HG02623 (cell line): ENCODE measurements at regions not wholly inside any gene's neighbourhood (a gene's known extent, or its start where the extent isn't known, plus 50 kb on each side); places are given as distances from the start of the nearest gene placed in this dataset.

Experiments used
- ATAC-seq: cut with Tn5 transposase; IDR thresholded peaks from one replicate; pipeline ENCODE4 v1.9.1; 2021; ENCODE audit warnings: moderate library complexity; ENCODE audit not compliant: unreplicated experiment

DNA sequence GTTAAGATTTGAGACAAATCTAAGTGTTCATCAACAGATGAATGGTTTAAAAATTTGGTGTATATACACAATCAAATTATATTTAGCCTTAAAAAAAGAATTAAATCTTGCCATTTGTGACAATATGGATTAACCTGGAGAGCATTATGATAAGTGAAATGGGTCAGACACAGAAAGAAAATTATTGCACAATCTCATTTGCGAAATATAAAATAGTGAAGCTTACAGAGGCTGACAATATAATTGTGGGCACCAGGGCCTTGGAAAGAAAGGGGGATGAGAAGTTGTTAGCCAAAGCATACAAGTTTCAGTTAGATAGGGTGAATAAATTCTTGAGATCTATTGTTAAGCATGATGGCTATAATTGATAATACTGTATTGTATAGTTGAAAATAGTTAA, 883.0 kb downstream of the TECRL start:
- no peak for ATAC-seq

GRCh38 chr4:63524764-63525163, 884.5 kb downstream of the TECRL start:
- no peak for ATAC-seq

DNA sequence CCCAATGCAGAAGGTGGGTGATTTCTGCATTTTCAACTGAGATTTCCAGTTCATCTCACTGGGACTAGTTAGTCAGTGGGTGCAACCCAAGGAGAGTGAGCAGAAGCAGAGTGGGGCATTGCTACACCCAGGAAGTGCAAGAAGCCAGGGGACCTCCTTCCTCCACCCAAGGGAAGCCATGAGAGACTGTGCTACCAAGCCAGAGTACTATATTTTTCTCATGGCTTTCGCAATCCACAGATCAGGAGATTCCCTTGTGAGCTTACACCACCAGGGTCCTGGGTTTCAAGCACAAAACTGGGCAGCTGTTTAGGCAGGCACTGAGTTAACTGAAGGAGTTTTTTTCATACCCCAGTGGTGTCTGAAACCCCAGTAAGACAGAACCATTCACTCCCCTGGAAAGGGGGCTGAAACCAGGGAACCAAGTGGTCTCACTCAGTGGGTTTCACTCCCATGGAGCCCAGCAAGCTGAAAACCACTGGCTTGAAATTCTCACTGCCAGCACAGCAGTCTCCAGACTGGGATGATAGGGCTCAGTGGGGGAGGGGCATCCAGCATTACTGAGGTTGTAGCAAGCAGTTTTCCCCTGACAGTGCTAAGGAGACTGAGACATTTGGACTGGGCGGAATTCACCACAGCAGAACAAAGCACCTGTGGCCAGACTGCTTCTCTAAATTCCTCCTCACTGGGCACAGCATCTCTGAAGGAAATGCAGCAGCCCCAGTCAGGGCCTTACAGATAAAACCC, 903.4 kb downstream of the TECRL start:
- no peak for ATAC-seq

DNA sequence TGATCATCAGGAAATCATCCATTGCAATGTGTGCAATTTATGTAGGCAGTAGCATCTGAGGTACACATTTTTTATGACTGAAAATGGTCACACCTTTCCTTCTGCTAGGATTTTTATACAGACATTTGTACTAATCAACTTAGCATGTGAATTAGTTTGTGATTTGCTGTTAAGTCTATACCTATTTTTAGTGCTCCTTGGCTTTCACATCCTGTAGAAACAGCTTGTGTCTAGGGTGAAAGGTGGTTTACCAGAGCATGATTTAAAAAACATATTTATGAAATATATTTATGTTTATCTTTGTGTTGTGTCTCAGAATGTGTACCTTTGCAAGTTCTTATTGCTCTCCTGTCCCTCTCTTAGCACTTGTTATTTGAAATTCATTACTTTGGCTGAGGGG, 916.0 kb downstream of the TECRL start:
- no peak for ATAC-seq

GRCh38 chr4:63492515-63492914, 916.7 kb downstream of the TECRL start:
- no peak for ATAC-seq

DNA sequence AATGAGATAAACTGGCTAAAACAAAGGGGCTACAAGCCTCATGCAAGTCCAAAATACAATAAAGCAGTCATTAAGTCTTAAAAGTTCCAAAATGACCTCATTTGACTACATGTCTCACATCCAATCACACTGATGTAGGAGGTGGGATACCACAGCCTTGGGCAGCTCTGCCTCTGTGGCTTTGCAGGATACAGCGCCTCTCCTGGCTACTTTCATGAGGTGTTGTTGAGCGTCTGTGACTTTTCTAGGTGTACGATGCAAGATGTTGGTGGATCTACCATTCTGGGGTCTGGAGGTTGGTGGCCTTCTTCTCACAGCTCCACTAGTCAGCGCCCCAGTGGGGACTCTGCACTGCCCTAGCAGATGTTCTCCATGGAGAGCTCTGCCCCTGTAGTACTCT, 944.9 kb downstream of the TECRL start:
- no peak for ATAC-seq

DNA sequence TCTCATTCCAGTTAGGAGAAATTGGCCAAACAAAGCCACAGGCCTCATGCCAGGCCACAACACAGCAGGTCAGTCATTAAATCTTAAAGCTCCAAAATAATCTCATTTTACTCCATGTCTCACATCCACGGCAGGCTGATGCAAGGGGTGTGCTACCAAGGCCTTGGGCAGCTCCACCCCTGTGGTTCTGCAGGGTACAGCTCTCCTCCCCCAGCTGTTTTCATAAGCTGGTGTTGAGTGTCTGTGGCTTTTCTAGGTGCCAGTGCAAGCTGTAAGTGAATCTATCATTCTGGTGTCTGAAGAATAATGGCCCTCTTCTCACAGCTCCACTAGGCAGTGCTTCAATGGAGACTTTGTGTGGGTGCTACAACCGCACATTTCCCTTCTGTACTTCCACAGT, 949.2 kb downstream of the TECRL start:
- no peak for ATAC-seq

- ATAC-seq: no peak
Measured at GRCh38 chr4:63459329-63459728, 949.9 kb downstream of the TECRL start.

DNA sequence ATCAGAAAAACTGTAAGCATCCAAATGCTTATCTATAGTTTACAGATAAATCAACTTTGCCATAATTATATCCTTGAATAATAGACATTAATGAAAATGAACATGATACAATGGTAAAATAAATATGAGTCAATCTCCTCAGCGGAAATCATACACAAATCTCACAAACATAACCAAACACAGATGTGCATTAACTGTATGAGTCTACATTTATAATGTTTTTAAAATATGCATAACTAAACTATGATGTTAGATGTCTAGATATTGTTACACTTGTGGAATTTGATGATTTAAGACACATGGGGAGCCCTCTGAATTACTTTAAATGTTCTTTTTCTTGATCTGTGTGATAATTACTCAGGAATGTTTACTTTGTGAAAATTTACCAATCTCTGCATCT, 951.2 kb downstream of the TECRL start:
- no peak for ATAC-seq

- ATAC-seq: no peak
Measured at GRCh38 chr4:63440236-63440635, 969.0 kb downstream of the TECRL start.

DNA sequence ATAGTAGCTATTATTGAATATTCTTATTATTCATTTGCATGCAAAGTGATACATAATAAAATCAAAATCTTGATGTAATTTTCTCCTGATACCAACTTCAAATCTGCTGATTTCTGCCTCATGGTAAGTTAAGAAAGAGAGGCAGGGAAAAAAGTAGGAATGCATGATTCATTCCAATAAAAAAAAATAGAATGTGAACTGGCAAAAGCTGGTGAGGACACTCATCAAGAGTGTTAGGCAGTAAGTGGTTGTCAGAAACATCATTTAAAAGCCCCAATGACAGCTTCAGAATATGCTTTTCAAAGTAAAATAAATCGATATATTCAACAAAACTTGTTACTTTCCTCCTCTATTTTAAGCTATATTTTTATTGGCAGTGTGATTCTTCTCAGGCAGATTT, 979.1 kb downstream of the TECRL start:
- ATAC-seq: no peak

DNA sequence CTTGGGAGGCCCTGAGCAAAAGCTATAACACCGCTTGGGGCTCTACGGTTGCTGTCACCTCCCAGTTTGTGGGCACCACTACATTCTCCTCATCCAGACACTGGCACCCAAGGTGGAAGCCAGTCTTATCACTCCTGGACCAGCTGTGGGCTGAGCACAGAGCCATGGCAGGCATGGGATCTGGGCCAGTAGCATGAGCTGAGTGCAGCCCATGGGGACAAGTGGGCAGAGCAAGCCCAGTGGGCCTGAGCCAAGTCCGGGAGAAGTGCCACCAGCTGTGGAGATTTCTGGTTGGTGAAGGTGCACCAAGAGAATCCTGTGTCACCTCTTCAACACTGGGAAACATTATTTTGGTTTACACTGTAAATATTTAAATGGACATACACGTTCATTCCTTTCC, 1013.0 kb downstream of the TECRL start:
- ATAC-seq: no peak

DNA sequence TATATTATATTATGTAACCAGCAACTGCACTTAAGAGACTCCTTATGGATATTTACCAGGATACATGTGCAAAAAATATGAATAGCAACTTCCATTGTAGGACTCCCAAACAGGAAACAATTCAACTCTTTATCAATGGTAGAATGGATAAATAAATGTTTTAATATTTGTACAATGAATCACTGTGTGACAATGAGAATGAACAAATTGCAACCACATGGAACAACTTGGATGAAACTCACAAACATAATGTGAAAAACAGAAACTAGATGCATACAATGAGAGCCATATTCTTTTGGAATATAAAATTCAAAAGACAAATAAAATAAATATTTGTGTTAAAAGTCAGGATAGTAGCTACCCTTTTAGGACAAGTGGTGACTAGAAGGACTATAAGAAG, 1015.7 kb downstream of the TECRL start:
- ATAC-seq: no peak

DNA sequence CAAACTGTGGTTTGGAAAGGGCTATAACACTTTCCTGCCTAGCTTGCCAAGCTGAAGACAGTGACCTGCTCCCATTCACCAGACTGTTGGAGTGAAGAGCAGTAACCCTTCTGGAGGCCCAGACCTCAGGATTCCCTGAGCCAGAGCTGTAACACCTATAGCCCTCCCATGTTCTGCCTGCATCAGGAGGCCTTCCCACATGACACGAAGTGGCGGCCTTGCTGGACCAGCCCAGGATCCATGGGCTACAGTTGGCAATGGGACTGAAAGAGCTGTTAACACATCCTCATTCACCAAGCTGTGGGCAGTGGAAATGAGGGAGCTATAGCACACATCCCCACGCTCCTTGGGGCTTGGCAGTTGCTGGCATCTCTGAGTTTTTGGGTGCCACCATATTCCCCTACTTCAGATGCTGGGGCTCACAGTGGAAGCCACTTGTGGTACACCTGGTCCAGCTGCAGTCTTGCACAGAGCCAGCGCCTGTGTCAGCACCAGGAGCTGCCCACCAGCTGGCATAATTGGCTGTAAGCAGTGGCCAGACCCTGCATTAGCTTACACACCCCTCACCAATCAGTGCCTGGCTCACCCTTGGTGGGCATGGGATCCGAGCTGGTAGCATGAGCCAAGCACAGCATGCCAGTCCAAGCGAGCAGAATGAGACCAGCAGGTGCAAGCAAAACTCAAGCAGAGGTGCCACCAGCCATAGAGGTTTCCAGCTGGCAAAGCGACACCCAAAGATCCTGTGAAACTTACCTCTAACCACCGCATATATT, 1029.3 kb downstream of the TECRL start:
- no peak for ATAC-seq

- no peak for ATAC-seq
Measured at GRCh38 chr4:63371001-63371400, 1038.2 kb downstream of the TECRL start.

- ATAC-seq: no peak
Measured at GRCh38 chr4:63361628-63362027, 1047.6 kb downstream of the TECRL start.

DNA sequence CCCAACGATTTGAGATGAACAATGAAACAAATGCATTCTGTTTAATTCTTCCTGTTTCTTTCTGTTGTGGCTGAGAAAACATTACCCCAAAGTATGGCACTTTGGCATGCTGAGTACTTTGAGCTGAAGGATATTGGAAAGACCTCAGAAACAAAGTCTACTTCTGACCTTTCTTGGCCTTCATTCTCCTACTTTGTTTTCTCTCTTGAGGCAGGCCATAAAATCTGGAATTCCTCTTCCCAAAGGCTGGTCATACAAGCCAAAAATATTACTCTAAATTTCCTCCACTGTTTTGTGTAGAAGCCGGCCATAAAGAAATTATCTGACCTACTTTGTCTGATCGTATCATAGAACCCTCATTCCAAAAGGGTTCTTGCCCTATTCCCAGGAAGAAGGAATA, 1048.2 kb downstream of the TECRL start:
- no peak for ATAC-seq

DNA sequence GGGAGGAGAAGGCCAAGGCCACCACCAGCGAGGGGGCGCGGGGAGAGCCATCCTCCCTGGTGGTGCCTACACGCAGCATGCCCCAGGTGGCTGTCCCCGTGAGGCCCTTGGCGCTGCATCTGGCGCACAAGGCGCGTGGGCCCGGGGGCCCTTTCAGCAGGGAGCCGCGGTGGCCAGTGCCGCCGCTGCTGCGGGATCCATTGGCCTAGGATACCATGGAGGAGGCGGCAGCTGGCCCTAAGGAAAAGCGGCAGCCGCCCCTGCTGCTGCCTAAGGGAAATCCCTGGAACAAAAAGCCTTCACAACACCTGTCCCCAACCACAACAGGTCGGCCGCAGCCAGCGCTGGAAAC, 1059.6 kb downstream of the TECRL start:
- ATAC-seq: no peak

- no peak for ATAC-seq
Measured at GRCh38 chr4:63348735-63349673, 1060.2 kb downstream of the TECRL start.

DNA sequence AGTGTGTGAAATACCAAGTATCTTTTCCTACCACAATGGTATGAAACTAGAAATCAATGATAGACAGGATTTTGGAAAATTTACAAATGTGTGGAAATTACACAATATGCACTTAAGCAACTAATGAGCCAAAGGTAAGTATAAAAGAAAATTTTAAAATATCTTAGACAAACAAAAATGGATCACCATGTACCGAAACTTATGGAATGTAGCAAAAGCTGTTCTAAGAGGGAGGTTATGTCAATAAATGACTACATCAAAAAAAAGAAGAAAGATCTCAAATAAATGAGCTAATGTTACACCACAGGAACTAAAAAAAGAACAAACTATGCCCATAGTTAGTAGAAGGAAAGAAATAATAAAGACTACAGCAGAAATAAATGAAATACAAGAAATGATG, 1084.1 kb downstream of the TECRL start:
- ATAC-seq: no peak

GRCh38 chr4:63316633-63317032, 1092.6 kb downstream of the TECRL start:
- no peak for ATAC-seq

- no peak for ATAC-seq
Measured at GRCh38 chr4:63315651-63316050, 1093.6 kb downstream of the TECRL start.
